Nephron (organoid): ENCODE measurements at regions not wholly inside any gene's neighbourhood (a gene's known extent, or its start where the extent isn't known, plus 50 kb on each side); places are given as distances from the start of the nearest gene placed in this dataset.

Experiments
- H3K27ac Mint-ChIP-seq, 3 experiments: 2 replicates each; pipeline ENCODE4 v1.8.0; 2020; ENCODE audit warnings: mixed read lengths in 3 of 3, mild to moderate bottlenecking in 2 of 3, moderate library complexity in 1 of 3
- H3K27me3 Mint-ChIP-seq: 2 replicates; pipeline ENCODE4 v1.8.0; 2021; ENCODE audit warnings: low read depth, mild to moderate bottlenecking, moderate library complexity, mixed read lengths
- H3K36me3 Mint-ChIP-seq: 2 replicates; pipeline ENCODE4 v1.8.0; 2020; ENCODE audit warnings: low read depth, mixed read lengths
- H3K4me1 Mint-ChIP-seq: 2 replicates; pipeline ENCODE4 v1.8.0; 2020; ENCODE audit warnings: mixed read lengths
- H3K4me3 Mint-ChIP-seq, 3 experiments: 2 replicates each; pipeline ENCODE4 v1.8.0; 2020; ENCODE audit warnings: mild to moderate bottlenecking in 3 of 3, mixed read lengths in 3 of 3, moderate library complexity in 2 of 3
- H3K9me3 Mint-ChIP-seq: 2 replicates; pipeline ENCODE4 v1.8.0; 2020; ENCODE audit warnings: mixed read lengths
- TF ChIP-seq, protein P1 (sequence below), 3 experiments: fragments of 200-600 bp; sonication (generic); IDR thresholded peaks; one replicate each; pipeline ENCODE4 v1.5.0; 2021; ENCODE audit warnings: antibody characterized with exemption in 3 of 3; ENCODE audit not compliant: unreplicated experiment in 3 of 3

DNA sequence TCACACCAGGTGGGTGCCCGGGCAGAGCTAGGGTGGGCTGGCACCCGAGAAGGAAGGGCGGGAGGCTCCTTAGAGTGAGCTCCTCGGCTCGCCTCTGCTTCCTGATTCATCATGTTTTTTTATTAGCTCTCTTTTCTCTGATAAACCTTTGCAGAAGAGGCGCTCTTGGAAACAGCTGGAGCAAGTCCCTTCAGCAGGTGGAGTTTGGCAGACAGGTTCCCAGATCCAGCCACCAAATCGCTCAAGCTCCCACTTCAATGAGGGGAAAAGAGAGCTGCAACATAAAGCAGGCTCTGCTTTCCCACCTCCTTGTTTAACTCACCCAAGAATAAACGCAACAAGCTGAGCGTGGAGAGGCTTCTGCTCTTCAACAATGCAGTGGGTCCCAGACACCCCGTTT lies 244.8 kb downstream of the TSHZ3 start:
- peak overlapping the region in 1 of 3 experiments; percentile 37 for H3K27ac Mint-ChIP-seq
- H3K4me1 Mint-ChIP-seq = peaks cover 41% of the 10 kb centered on the region
- TF ChIP-seq, protein P1, sequence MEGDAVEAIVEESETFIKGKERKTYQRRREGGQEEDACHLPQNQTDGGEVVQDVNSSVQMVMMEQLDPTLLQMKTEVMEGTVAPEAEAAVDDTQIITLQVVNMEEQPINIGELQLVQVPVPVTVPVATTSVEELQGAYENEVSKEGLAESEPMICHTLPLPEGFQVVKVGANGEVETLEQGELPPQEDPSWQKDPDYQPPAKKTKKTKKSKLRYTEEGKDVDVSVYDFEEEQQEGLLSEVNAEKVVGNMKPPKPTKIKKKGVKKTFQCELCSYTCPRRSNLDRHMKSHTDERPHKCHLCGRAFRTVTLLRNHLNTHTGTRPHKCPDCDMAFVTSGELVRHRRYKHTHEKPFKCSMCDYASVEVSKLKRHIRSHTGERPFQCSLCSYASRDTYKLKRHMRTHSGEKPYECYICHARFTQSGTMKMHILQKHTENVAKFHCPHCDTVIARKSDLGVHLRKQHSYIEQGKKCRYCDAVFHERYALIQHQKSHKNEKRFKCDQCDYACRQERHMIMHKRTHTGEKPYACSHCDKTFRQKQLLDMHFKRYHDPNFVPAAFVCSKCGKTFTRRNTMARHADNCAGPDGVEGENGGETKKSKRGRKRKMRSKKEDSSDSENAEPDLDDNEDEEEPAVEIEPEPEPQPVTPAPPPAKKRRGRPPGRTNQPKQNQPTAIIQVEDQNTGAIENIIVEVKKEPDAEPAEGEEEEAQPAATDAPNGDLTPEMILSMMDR (IDR thresholded peaks at IDR 0.05; ENCODE audit: unreplicated experiment in 3 of 3) = no peak
- H3K27me3 Mint-ChIP-seq = peaks cover 7% of the 10 kb centered on the region
- H3K36me3 Mint-ChIP-seq = no peaks in the 10 kb centered on the region
- no peak overlapping the region for H3K4me3 Mint-ChIP-seq
- H3K9me3 Mint-ChIP-seq = no peaks in the 10 kb centered on the region

DNA sequence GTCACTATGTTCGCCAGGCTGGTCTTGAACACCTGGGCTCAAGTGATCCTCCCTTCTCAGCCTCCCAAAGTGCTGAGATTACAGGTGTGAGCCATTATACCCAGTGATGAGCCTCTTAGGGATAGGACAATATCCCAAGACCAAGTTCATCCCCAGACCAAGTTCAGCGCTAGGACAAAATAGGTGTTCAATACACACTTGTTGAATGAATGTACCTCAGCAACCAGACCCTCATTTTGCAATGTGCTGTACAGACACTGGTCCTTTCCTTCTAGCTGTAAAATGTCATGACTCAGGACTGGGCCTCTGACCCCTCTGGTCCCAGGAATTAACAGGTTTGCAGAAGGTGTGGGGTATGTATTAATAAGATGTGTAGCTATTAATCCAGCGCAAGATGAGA lies 246.0 kb downstream of the TSHZ3 start:
- peaks cover 7% of the 10 kb centered on the region for H3K27me3 Mint-ChIP-seq
- H3K9me3 Mint-ChIP-seq = no peaks in the 10 kb centered on the region
- no peaks in the 10 kb centered on the region for H3K36me3 Mint-ChIP-seq
- H3K27ac Mint-ChIP-seq = no peak overlapping the region
- peaks cover 47% of the 10 kb centered on the region for H3K4me1 Mint-ChIP-seq
- TF ChIP-seq, protein P1 (IDR thresholded peaks at IDR 0.05; ENCODE audit: unreplicated experiment in 3 of 3) = no peak
- no peak overlapping the region for H3K4me3 Mint-ChIP-seq

DNA sequence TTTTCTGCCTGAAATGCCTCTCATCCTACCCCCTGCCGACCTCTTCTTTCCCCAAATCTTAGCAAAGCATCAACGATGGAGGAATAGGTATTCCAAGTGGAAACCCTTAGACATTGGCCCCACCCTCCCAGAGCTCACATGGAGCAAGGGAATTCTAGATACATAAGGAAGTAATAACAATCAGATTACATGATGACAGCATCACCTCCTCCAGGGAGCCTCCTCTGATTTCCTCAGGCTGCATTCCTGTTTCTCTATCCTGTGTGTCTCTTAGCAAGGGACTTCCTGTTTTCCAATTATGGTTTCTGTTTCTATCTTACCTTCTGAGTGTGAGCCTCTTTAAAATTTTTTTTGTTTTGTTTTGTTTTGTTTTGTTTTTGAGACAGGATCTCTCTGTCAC lies 246.6 kb downstream of the TSHZ3 start:
- H3K27me3 Mint-ChIP-seq = peaks cover 7% of the 10 kb centered on the region
- no peaks in the 10 kb centered on the region for H3K9me3 Mint-ChIP-seq
- H3K36me3 Mint-ChIP-seq = no peaks in the 10 kb centered on the region
- TF ChIP-seq, protein P1 (IDR thresholded peaks at IDR 0.05; ENCODE audit: unreplicated experiment in 3 of 3) = no peak
- H3K4me3 Mint-ChIP-seq = no peak overlapping the region
- H3K4me1 Mint-ChIP-seq = peaks cover 53% of the 10 kb centered on the region
- H3K27ac Mint-ChIP-seq = peak overlapping the region in 1 of 3 experiments; percentile 47

DNA sequence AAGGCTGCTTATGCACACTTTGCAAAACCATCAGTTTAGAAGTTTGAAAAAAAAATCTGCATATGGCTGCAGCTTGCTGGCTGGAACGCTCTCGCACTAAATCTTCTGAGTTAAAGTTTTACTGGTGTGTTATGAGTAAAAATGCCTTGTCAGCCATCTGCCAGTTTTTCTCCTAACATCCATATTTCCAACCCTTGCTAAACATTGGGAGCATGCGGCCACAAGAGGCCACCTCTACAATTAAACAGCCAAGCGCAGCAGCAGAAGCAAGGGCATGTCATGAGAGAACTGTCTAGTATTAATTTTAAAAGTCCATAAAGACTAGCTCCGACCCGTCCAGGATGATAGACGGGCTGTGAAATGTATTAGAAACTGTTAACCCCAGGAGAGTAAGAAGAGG lies 248.3 kb downstream of the TSHZ3 start:
- Mint-ChIP-seq H3K27me3 (peaks cover 3% of the 10 kb centered on the region), H3K9me3 (no peaks in the 10 kb centered on the region), H3K4me3 (peak overlapping the region in 2 of 3 experiments; percentile 13 to 16), H3K36me3 (no peaks in the 10 kb centered on the region), H3K27ac (peak overlapping the region; percentile 80 to 92 (median 88)), H3K4me1 (peaks cover 67% of the 10 kb centered on the region)
- TF ChIP-seq, protein P1 (IDR thresholded peaks at IDR 0.05; ENCODE audit: unreplicated experiment in 3 of 3) = peak in 2 of 3 experiments; percentile 20 to 26

DNA sequence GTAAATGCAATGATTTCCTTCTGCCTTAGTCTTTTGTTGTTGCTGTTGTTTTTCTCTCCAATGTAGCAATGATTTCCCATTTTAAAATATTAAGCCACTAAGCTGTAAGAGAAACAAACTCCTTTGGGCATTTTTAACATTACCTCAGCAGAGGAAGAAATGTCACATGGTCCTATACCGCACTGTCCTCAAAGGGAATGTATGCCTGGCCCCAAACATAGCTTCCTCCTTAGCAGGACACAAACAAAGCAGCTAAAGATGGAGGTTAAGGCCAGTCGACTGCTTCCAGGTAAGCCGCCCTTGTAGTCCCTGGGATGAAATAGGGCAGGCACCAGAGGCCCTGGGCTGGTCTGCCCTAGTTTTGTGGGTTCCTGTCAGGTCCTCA lies 249.0 kb downstream of the TSHZ3 start:
- no peak overlapping the region for H3K4me3 Mint-ChIP-seq
- H3K27me3 Mint-ChIP-seq = peaks cover 3% of the 10 kb centered on the region
- H3K27ac Mint-ChIP-seq = peak overlapping the region; percentile 80 to 92 (median 88)
- H3K9me3 Mint-ChIP-seq = no peaks in the 10 kb centered on the region
- H3K36me3 Mint-ChIP-seq = no peaks in the 10 kb centered on the region
- peaks cover 74% of the 10 kb centered on the region for H3K4me1 Mint-ChIP-seq
- TF ChIP-seq, protein P1 (IDR thresholded peaks at IDR 0.05; ENCODE audit: unreplicated experiment in 3 of 3) = no peak

DNA sequence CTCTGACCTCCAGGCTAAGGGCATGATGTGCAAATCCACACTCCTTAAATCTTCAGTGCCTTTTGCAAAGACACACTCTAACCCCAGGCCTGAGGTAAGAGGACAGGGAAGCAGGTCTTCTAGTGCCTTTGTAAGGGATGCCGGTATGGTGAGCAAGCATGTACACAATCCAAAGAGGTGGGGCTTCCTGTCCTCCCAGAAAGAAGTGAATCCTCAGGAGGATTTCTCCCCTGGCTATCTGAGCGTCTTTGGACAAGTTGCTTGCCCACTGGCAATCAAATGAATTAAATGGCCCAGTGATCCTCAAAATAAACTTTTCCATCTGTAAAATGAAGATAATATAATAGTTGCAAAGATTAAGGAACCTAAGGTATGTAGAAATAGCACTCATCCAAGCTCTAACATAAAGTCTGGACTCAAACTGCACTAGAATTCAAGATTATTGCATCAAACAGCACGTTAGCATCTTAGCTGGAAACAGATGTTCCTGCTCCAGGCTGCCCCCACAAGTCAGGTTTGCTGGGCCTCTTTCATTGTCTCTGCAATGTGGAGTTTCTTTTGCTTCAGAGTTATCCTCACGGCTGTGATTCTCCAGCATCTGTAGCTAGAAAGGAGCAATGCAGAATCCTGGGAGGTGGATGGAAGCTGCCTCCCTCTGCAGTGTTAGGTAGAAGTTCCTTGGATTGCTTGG lies 249.6 kb downstream of the TSHZ3 start:
- H3K9me3 Mint-ChIP-seq = no peaks in the 10 kb centered on the region
- peak overlapping the region; percentile 80 to 92 (median 88) for H3K27ac Mint-ChIP-seq
- H3K27me3 Mint-ChIP-seq = peaks cover 3% of the 10 kb centered on the region
- peaks cover 75% of the 10 kb centered on the region for H3K4me1 Mint-ChIP-seq
- H3K4me3 Mint-ChIP-seq = peak overlapping the region in 1 of 3 experiments; percentile 15
- TF ChIP-seq, protein P1 (IDR thresholded peaks at IDR 0.05; ENCODE audit: unreplicated experiment in 3 of 3) = no peak
- no peaks in the 10 kb centered on the region for H3K36me3 Mint-ChIP-seq
